ENCODE measurements at regions not wholly inside any gene's neighbourhood (a gene's known extent, or its start where the extent isn't known, plus 50 kb on each side); places are given as distances from the start of the nearest gene placed in this dataset.

DNA sequence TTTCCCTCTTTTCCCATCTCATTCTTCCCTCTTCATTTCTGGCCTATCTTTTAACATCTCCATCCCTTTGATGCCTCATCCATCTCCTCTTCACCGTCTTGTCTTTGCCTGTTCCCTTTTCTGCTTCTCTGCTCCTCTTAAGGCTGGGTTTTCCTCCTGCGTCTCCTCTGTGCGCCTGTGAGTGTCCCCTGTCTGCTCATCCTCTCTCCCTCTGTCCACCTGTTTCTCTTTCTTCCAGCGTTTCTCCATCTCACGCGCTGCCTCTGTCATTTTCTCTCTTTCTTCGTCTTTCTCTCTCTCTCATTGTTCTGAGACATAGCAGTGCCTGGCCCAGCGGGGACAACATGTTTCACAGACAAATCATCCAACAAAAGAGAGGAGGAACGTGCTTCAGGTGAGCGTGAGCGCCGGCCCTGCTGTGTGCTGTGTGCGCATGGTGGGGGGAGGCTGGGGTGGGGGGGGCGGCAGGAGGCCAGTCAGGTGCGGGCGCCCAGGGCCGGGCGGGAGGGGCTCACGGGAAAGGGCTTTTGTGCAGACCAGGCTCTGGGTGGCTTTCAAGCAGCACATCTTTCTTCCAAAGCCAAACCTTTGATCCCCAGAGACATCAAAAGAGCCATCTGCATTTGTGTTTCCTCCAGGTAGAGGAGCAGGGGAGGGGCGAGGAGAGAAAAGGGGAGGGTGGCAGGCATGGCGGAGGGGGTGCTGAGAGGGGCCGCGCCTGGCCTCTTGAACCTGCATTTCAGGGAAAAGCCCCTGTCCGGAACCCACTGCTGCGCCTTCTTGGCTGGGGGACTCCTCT lies 121.3 kb downstream of the VEGFA start:
- no peak for TF ChIP-seq LEF1 (IDR thresholded peaks at IDR 0.05; ENCODE audit: borderline replicate concordance)
- TF ChIP-seq BHLHE40 (IDR thresholded peaks at IDR 0.05; ENCODE audit: borderline replicate concordance) = no peak
- TF ChIP-seq SUZ12 (IDR thresholded peaks at IDR 0.05) = no peak
- TF ChIP-seq TARDBP (IDR thresholded peaks at IDR 0.05) = no peak
- no peak for TF ChIP-seq ELF4 (IDR thresholded peaks at IDR 0.05)
- TF ChIP-seq FOXK2 (IDR thresholded peaks at IDR 0.05) = no peak
- TF ChIP-seq NFRKB (IDR thresholded peaks at IDR 0.05) = no peak
